OCI-LY3 (cell line): ENCODE measurements at regions not wholly inside any gene's neighbourhood (a gene's known extent, or its start where the extent isn't known, plus 50 kb on each side); places are given as distances from the start of the nearest gene placed in this dataset.

Experiments used
- CTCF ChIP-seq: fragments of 200-600, 300-600 bp; sonication (generic); IDR thresholded peaks from 2 replicates; pipeline ENCODE4 v1.5.1; 2014; ENCODE audit warnings: antibody characterized with exemption, low read length, low read depth
- EZH2phosphoT487 ChIP-seq: fragments of 200-600 bp; shearing (Covaris generic); IDR thresholded peaks from 2 replicates; pipeline ENCODE4 v1.6.1; 2018; ENCODE audit warnings: antibody characterized with exemption, mixed run types, low read depth

- TF ChIP-seq CTCF (no peak), EZH2phosphoT487 (no peak)
Measured at GRCh38 chr5:158155811-158156505, 297.0 kb upstream of the CLINT1 start.
